KMS-11 (cell line): ENCODE measurements at regions not wholly inside any gene's neighbourhood (a gene's known extent, or its start where the extent isn't known, plus 50 kb on each side); places are given as distances from the start of the nearest gene placed in this dataset.

Source experiments
- H2AFZ ChIP-seq: fragments of 200-600 bp; sonication (generic); 2 replicates; pipeline ENCODE4 v1.6.1; 2016; ENCODE audit warnings: antibody characterized with exemption, mixed run types, low read depth
- H3K27ac ChIP-seq: fragments of 200-600 bp; sonication (generic); 2 replicates; pipeline ENCODE4 v1.6.1; 2016; ENCODE audit warnings: mild to moderate bottlenecking, mixed run types
- H3K27me3 ChIP-seq: fragments of 200-600 bp; sonication (generic); 2 replicates; pipeline ENCODE4 v1.6.1; 2017; ENCODE audit warnings: mild to moderate bottlenecking, low read depth, mixed run types, moderate library complexity; ENCODE audit not compliant: insufficient read depth
- H3K36me3 ChIP-seq: fragments of 200-600 bp; sonication (generic); 2 replicates; pipeline ENCODE4 v1.6.1; 2017; ENCODE audit warnings: mild to moderate bottlenecking, mixed run types; ENCODE audit not compliant: insufficient read depth
- H3K4me1 ChIP-seq: fragments of 200-600 bp; sonication (generic); 2 replicates; pipeline ENCODE4 v1.6.1; 2016; ENCODE audit warnings: mild to moderate bottlenecking, low read depth, mixed run types; ENCODE audit not compliant: poor library complexity, severe bottlenecking
- H3K4me2 ChIP-seq: fragments of 200-600 bp; sonication (generic); 2 replicates; pipeline ENCODE4 v1.7.0; 2016; ENCODE audit warnings: mild to moderate bottlenecking, mixed run types
- H3K4me3 ChIP-seq: fragments of 200-600 bp; sonication (generic); IDR thresholded peaks from 2 replicates; pipeline ENCODE4 v1.6.1; 2017; ENCODE audit warnings: low read depth, low read length, mixed read lengths; ENCODE audit not compliant: insufficient read depth
- H3K79me2 ChIP-seq: fragments of 200-600 bp; sonication (generic); 2 replicates; pipeline ENCODE4 v1.6.1; 2016; ENCODE audit warnings: low read depth, mixed run types; ENCODE audit not compliant: insufficient read depth
- H3K9ac ChIP-seq: fragments of 200-600 bp; sonication (generic); 2 replicates; pipeline ENCODE4 v1.6.1; 2016; ENCODE audit warnings: mild to moderate bottlenecking, mixed run types
- H4K20me1 ChIP-seq: fragments of 200-600 bp; sonication (generic); 2 replicates; pipeline ENCODE4 v1.6.1; 2016; ENCODE audit warnings: mild to moderate bottlenecking, mixed run types; ENCODE audit not compliant: insufficient read depth
- CTCF ChIP-seq: fragments of 200-600 bp; sonication (generic); conservative IDR thresholded peaks from 2 replicates; pipeline ENCODE4 v1.6.1; 2017; ENCODE audit warnings: low read depth, mild to moderate bottlenecking, antibody characterized with exemption, low read length, moderate library complexity, mixed read lengths

DNA sequence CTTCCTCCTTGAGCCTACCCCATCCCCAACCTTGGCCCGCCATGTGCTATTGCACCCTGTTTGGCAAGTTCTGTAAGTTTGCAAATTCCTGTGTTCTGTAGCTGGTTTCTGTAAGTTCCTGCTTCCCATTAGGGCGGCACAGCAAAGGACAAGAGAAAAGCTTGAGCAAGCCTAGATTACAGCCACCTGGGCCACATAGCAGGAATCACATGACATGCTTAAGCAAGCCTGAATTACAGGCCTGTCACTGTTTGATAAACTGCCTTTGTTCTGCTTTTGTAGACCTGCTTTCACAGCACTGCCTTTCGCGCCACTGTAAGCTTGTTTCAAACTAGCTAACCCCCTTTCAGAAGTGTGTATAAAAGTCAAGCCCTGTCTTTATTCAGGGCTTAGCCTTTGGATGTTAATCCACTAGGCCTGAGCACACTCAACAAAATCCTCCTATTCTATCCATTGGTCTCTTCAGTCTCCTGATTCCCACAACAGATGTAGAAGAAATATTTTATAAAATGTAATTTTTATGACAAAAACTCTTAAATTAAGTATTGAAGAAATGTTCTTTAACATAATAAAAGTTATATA is 906.8 kb upstream of the NDST4 start:
- Histone ChIP-seq H4K20me1 (no peaks in the 10 kb centered on the region), H3K4me3 (no peak overlapping the region), H3K36me3 (no peaks in the 10 kb centered on the region), H3K9ac (no peak overlapping the region), H2AFZ (no peak overlapping the region), H3K4me2 (no peak overlapping the region), H3K79me2 (no peaks in the 10 kb centered on the region), H3K27me3 (no peaks in the 10 kb centered on the region), H3K4me1 (peaks cover 3% of the 10 kb centered on the region), H3K27ac (no peak overlapping the region)
- no peak for TF ChIP-seq CTCF

GRCh38 chr4:116018831-116019230 is 905.4 kb upstream of the NDST4 start:
- H2AFZ ChIP-seq = no peak overlapping the region
- H3K4me2 ChIP-seq = no peak overlapping the region
- H3K79me2 ChIP-seq = no peaks in the 10 kb centered on the region
- no peak overlapping the region for H3K4me3 ChIP-seq
- H4K20me1 ChIP-seq = no peaks in the 10 kb centered on the region
- no peaks in the 10 kb centered on the region for H3K27me3 ChIP-seq
- no peak overlapping the region for H3K9ac ChIP-seq
- H3K27ac ChIP-seq = no peak overlapping the region
- H3K36me3 ChIP-seq = no peaks in the 10 kb centered on the region
- no peak for TF ChIP-seq CTCF
- peaks cover 3% of the 10 kb centered on the region for H3K4me1 ChIP-seq

DNA sequence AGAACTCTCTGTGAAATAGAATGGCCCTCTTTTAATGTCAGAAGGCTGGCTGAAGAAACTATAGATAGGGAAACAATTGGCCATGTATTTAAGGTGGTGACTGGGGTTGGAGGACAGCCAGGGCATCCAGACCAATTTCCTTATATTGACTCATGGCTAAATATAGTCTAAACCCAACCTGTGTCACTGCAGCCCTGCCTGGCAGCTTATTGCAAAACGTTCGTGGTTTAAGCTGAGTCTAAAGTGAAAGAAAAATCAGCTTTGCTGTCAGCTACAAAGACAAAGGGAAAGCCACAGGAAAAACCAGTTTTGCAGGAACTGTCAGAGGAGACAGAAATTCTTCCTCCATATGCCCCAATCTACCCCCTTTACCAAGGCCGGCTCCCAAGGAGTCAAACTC is 902.8 kb upstream of the NDST4 start:
- Histone ChIP-seq H3K36me3 (no peaks in the 10 kb centered on the region), H3K4me3 (no peak overlapping the region), H3K27ac (no peak overlapping the region), H3K4me1 (peaks cover 3% of the 10 kb centered on the region), H3K4me2 (no peak overlapping the region), H3K27me3 (no peaks in the 10 kb centered on the region), H2AFZ (no peak overlapping the region; the same call in 1 of the 2 replicates), H4K20me1 (no peaks in the 10 kb centered on the region), H3K9ac (no peak overlapping the region), H3K79me2 (no peaks in the 10 kb centered on the region)
- no peak for TF ChIP-seq CTCF

- no peak overlapping the region for H3K9ac ChIP-seq
- no peaks in the 10 kb centered on the region for H3K79me2 ChIP-seq
- no peaks in the 10 kb centered on the region for H4K20me1 ChIP-seq
- H3K36me3 ChIP-seq = no peaks in the 10 kb centered on the region
- no peaks in the 10 kb centered on the region for H3K27me3 ChIP-seq
- no peak for TF ChIP-seq CTCF
- no peak overlapping the region for H2AFZ ChIP-seq
- H3K4me2 ChIP-seq = no peak overlapping the region
- H3K27ac ChIP-seq = no peak overlapping the region
- no peak overlapping the region for H3K4me3 ChIP-seq
- peaks cover 3% of the 10 kb centered on the region for H3K4me1 ChIP-seq
Measured at GRCh38 chr4:116015549-116015948, 902.1 kb upstream of the NDST4 start.
